ENCODE measurements at regions not wholly inside any gene's neighbourhood (a gene's known extent, or its start where the extent isn't known, plus 50 kb on each side); places are given as distances from the start of the nearest gene placed in this dataset.
A peak's percentile ranks its signal among the peaks of the same experiment; 100 is the strongest.

DNA sequence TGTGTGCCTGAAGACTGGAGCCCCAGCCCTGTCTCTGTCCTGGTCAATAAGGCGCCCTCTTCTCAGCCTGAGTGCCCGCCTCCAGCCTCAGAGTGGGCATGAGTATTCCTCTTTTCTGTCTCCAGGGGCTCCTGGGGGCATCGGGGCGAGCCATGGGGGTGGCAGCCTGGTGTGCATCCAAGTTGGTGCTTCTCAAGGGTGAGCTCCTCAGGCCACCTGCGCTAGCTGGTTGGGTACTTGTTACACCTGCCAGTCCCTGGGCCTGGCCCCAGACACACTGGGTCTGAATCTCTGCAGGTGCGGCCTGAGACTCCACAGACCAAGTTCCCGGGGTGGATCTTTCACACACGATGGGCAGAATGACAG, 168.6 kb upstream of the B3GAT1 start:
- ChIA-PET POLR2A (no interaction called here), CTCF (no interaction called here), RAD21 (ENCODE audit: low non-redundant PET in 1 of 2, low total read pairs in 2 of 2, uncharacterized antibody in 2 of 2, unreplicated experiment in 2 of 2) (no interaction called here)
- H3K36me3 ChIP-seq (ENCODE audit: control insufficient read depth in 1 of 2, insufficient read depth in 2 of 2, low read length in 2 of 2) = no peaks in the 10 kb centered on the region
- H4K20me1 ChIP-seq (ENCODE audit: insufficient read depth) = no peaks in the 10 kb centered on the region
- no peak for TF ChIP-seq SIN3A (IDR thresholded peaks at IDR 0.05; ENCODE audit: low read depth)
- no peak for TF ChIP-seq TCF7L2 (IDR thresholded peaks at IDR 0.05; ENCODE audit: borderline replicate concordance, extremely low read depth, insufficient read depth, insufficient read length)
- TF ChIP-seq, protein P1, sequence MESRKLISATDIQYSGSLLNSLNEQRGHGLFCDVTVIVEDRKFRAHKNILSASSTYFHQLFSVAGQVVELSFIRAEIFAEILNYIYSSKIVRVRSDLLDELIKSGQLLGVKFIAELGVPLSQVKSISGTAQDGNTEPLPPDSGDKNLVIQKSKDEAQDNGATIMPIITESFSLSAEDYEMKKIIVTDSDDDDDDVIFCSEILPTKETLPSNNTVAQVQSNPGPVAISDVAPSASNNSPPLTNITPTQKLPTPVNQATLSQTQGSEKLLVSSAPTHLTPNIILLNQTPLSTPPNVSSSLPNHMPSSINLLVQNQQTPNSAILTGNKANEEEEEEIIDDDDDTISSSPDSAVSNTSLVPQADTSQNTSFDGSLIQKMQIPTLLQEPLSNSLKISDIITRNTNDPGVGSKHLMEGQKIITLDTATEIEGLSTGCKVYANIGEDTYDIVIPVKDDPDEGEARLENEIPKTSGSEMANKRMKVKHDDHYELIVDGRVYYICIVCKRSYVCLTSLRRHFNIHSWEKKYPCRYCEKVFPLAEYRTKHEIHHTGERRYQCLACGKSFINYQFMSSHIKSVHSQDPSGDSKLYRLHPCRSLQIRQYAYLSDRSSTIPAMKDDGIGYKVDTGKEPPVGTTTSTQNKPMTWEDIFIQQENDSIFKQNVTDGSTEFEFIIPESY (IDR thresholded peaks at IDR 0.05; ENCODE audit: extremely low read depth, insufficient replicate concordance, low read length) = no peak
- no peak for TF ChIP-seq ZNF274 (IDR thresholded peaks at IDR 0.05; ENCODE audit: low read depth, low read length)
- no peak for TF ChIP-seq JUND (IDR thresholded peaks at IDR 0.05)
- TF ChIP-seq SRF (IDR thresholded peaks at IDR 0.05; ENCODE audit: low read depth) = no peak
- no peak for TF ChIP-seq EGR1 (IDR thresholded peaks at IDR 0.05; ENCODE audit: low read depth)
- TF ChIP-seq POLR2A (IDR thresholded peaks at IDR 0.05; ENCODE audit: borderline replicate concordance, extremely low read depth, insufficient read depth, insufficient read length) = no peak
- TF ChIP-seq, protein P2, sequence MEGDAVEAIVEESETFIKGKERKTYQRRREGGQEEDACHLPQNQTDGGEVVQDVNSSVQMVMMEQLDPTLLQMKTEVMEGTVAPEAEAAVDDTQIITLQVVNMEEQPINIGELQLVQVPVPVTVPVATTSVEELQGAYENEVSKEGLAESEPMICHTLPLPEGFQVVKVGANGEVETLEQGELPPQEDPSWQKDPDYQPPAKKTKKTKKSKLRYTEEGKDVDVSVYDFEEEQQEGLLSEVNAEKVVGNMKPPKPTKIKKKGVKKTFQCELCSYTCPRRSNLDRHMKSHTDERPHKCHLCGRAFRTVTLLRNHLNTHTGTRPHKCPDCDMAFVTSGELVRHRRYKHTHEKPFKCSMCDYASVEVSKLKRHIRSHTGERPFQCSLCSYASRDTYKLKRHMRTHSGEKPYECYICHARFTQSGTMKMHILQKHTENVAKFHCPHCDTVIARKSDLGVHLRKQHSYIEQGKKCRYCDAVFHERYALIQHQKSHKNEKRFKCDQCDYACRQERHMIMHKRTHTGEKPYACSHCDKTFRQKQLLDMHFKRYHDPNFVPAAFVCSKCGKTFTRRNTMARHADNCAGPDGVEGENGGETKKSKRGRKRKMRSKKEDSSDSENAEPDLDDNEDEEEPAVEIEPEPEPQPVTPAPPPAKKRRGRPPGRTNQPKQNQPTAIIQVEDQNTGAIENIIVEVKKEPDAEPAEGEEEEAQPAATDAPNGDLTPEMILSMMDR (IDR thresholded peaks at IDR 0.05 in 2 of 3, conservative IDR thresholded peaks at IDR 0.05 in 1 of 3; ENCODE audit: borderline replicate concordance in 1 of 3, insufficient read depth in 1 of 3, low read depth in 2 of 3, low read length in 2 of 3) = no peak
- no peak for TF ChIP-seq EZH2 (IDR thresholded peaks at IDR 0.05)
- TF ChIP-seq FOSL1 (IDR thresholded peaks at IDR 0.05; ENCODE audit: low read depth) = no peak
- TF ChIP-seq, protein P3, sequence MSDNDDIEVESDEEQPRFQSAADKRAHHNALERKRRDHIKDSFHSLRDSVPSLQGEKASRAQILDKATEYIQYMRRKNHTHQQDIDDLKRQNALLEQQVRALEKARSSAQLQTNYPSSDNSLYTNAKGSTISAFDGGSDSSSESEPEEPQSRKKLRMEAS (IDR thresholded peaks at IDR 0.05) = no peak
- TF ChIP-seq, protein P4, sequence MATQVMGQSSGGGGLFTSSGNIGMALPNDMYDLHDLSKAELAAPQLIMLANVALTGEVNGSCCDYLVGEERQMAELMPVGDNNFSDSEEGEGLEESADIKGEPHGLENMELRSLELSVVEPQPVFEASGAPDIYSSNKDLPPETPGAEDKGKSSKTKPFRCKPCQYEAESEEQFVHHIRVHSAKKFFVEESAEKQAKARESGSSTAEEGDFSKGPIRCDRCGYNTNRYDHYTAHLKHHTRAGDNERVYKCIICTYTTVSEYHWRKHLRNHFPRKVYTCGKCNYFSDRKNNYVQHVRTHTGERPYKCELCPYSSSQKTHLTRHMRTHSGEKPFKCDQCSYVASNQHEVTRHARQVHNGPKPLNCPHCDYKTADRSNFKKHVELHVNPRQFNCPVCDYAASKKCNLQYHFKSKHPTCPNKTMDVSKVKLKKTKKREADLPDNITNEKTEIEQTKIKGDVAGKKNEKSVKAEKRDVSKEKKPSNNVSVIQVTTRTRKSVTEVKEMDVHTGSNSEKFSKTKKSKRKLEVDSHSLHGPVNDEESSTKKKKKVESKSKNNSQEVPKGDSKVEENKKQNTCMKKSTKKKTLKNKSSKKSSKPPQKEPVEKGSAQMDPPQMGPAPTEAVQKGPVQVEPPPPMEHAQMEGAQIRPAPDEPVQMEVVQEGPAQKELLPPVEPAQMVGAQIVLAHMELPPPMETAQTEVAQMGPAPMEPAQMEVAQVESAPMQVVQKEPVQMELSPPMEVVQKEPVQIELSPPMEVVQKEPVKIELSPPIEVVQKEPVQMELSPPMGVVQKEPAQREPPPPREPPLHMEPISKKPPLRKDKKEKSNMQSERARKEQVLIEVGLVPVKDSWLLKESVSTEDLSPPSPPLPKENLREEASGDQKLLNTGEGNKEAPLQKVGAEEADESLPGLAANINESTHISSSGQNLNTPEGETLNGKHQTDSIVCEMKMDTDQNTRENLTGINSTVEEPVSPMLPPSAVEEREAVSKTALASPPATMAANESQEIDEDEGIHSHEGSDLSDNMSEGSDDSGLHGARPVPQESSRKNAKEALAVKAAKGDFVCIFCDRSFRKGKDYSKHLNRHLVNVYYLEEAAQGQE (IDR thresholded peaks at IDR 0.05; ENCODE audit: low read depth) = no peak
- TF ChIP-seq POLR2AphosphoS5 (IDR thresholded peaks at IDR 0.05; ENCODE audit: low read depth, low read length) = no peak
- TF ChIP-seq, protein P5, sequence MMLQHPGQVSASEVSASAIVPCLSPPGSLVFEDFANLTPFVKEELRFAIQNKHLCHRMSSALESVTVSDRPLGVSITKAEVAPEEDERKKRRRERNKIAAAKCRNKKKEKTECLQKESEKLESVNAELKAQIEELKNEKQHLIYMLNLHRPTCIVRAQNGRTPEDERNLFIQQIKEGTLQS (IDR thresholded peaks at IDR 0.05) = no peak
- no peak for TF ChIP-seq EZH2phosphoT487 (IDR thresholded peaks at IDR 0.05; ENCODE audit: borderline replicate concordance)
- no peak overlapping the region for H3K27ac ChIP-seq (ENCODE audit: low read depth, low read length)
- H3K4me1 ChIP-seq (ENCODE audit: control insufficient read depth in 1 of 2, insufficient read depth in 2 of 2, low read length in 2 of 2) = peaks cover 9 to 13% of the 10 kb centered on the region in 2 experiments
- intact Hi-C loops (cut with micrococcal nuclease) = no loop called here
- H3K4me3 ChIP-seq (replicated peaks in 1 of 2; ENCODE audit: low read depth in 1 of 2, low read length in 2 of 2) = peak overlapping the region in 1 of 2 experiments; percentile 44; a peak in 1 of 4 replicates
- no peaks in the 10 kb centered on the region for H3K9me2 ChIP-seq (ENCODE audit: insufficient read depth)
- DNase-seq (ENCODE audit: low read depth, low spot score) = no peak
- no peak overlapping the region for H3K9ac ChIP-seq (ENCODE audit: low read length)
- no peaks in the 10 kb centered on the region for H3K27me3 ChIP-seq (ENCODE audit: insufficient read depth, low read length)
- H3K4me2 ChIP-seq (ENCODE audit: low read length) = peak overlapping the region; percentile 83
- no peaks in the 10 kb centered on the region for H3K9me3 ChIP-seq (ENCODE audit: control insufficient read depth in 1 of 2, insufficient read depth in 1 of 2, low read depth in 1 of 2, low read length in 2 of 2)
- BruUV-seq (replicated peaks) = no TSS peak
- no peaks in the 10 kb centered on the region for H3K79me2 ChIP-seq (ENCODE audit: insufficient read depth, low read length)
- no peak for ATAC-seq
- no peak overlapping the region for H2AFZ ChIP-seq (ENCODE audit: low read depth, low read length, poor library complexity, severe bottlenecking)

Measured in HCT116 (cell line).